ENCODE measurements at regions not wholly inside any gene's neighbourhood (a gene's known extent, or its start where the extent isn't known, plus 50 kb on each side); places are given as distances from the start of the nearest gene placed in this dataset.

DNA sequence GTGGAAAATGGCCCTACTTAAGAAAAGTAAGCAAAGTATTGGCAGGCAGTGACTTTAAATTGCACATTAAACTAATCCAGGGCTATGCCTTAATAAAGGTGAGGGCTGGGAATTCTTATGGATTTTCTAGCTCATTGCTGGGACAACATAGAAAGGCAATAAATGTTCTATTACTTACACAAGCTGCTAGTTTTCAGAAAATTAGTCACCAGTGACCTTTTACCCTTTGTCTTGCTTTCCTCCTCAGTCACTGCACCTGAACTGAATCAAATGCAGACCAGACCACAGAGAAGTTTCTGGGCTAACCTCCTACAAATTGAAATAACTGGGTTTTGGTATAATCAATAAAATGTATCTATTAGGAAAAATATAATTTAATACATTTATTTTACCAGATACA, 694.4 kb upstream of the FAM241A start:
- ATAC-seq (ENCODE audit: low read depth in 2 of 2): no peak
- Mint-ChIP-seq H3K9me3 (peaks cover 0 to 2% (median 0%) of the 10 kb centered on the region in 7 donors), H3K4me3 (no peak overlapping the region), H3K4me1 (no peaks in the 10 kb centered on the region), H3K27ac (no peak overlapping the region), H3K27me3 (no peaks in the 10 kb centered on the region), H3K36me3 (no peaks in the 10 kb centered on the region)
- no peak for DNase-seq

DNA sequence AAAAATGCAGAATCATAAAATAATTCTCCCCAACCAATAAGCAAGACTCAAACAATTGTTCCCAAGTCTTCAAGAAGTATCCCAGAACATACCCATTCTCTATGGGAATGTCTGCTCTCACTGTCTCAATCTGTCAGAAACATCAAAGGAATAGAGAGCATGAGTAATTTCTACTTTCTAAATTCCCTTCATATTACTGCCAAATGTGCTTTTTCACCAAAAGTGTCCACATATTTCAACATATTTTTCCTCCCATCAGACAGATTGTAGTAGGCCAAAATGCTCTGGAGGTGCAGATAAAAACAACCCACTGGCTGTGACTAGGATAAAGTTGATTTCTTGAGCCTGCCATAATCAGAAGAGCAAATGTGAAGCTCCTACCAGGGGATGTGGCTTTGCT, 692.0 kb upstream of the FAM241A start:
- Mint-ChIP-seq H3K27ac (no peak overlapping the region), H3K9me3 (no peaks in the 10 kb centered on the region), H3K27me3 (no peaks in the 10 kb centered on the region), H3K36me3 (no peaks in the 10 kb centered on the region), H3K4me3 (no peak overlapping the region), H3K4me1 (no peaks in the 10 kb centered on the region)
- no peak for DNase-seq
- ATAC-seq (ENCODE audit: low read depth in 2 of 2): no peak

DNA sequence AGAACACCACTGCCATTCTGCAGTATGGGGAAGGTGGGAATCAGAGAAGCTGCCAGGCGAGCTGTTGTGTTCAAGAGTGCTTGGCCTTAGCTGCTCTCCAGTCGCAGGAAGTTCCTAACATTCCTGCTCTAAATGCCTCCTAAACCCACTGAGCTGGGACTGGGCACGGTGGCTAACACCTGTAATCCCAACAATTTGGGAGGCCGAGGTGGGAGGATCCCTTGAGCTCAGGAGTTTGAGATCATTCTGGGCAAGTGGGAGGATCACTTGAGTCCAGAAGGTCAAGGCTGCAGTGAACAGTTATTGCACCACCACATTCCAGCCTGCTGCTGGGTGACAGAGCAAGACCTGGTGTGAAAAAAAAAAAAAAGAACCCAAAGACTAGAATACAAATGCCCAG, 690.3 kb upstream of the FAM241A start:
- H3K36me3 Mint-ChIP-seq: no peaks in the 10 kb centered on the region
- no peaks in the 10 kb centered on the region for H3K4me1 Mint-ChIP-seq
- no peaks in the 10 kb centered on the region for H3K9me3 Mint-ChIP-seq
- H3K4me3 Mint-ChIP-seq: no peak overlapping the region
- H3K27ac Mint-ChIP-seq: no peak overlapping the region
- DNase-seq: no peak
- no peak for ATAC-seq (ENCODE audit: low read depth in 2 of 2)
- no peaks in the 10 kb centered on the region for H3K27me3 Mint-ChIP-seq

DNA sequence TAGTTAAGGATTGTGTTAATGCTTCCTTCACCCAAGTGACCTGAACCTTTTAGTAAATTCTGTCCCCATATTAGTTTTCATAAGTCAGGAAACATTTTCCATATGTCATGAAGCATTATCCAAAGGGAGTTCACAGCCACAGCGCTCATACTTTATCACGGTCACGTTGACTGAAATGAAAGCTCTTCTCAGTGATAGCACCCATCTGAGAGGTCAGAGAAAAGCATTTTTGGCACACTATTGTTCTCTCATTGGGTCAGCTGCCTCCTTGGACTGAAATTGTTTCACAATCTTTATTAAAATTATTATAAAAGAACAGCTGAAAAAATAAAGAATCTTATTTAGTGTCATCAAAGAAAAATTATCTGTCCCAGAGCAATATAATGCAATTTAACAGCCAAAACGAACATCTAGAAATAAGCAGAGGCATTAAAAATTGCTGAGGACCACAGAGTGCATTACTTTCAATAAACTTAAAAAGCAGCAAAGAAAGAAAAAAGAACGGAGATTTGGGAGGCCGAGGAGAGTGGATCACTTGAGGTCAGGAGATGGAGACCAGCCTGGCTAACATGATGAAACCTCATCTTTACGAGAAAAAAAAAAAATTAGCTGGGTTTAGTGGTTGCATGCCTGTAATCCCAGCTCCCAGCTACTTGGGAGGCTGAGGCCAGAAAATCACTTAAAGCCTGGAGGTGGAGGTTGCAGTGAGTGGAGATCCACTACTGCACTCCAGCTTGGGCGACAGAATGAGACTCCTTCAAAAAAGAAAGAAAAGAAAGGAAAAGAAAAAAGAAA, 680.8 kb upstream of the FAM241A start:
- Mint-ChIP-seq H3K9me3 (peaks cover 0 to 9% (median 0%) of the 10 kb centered on the region in 7 donors), H3K4me3 (peak overlapping the region in 1 of 8 donors; percentile 25), H3K4me1 (no peaks in the 10 kb centered on the region), H3K27ac (peak overlapping the region in 1 of 6 donors; percentile 44), H3K27me3 (no peaks in the 10 kb centered on the region), H3K36me3 (no peaks in the 10 kb centered on the region)
- DNase-seq: no peak
- no peak for ATAC-seq (ENCODE audit: low read depth in 2 of 2)

DNA sequence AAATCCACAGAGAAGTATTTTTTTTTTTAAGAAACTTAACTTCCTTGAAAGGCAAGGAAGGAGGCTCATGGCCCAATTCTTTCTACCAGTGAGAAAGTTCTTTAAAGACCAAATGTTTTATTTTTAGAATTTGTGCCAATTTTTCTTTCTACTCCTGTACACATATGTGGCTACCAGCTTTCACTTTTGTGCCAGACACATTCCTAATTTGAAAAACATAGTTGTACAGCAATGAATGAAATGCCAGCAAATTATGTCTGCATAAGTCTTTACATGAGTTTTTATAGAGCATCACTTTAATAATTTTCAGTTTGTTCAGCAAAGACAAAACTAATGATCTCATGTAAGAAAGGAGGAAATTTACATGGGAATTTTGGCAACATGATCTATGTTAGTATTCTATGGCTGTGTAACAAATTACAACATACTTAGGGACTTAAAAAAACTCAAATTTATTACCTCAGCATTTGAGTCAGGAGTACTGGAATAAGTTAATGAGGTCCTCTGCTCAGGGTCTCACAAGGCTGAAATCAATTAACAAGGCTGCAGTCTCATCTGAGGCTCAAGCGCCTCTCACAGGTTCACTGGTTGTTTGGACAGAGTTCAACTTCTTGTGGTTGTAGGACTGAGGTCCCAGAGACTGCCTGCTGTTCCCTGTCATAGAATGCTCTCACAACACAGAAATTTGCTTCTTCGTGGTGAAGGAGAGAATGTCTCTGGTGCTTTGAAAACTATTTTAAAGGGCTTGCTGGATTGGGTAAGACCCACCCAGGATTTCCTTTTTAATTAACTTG, 678.2 kb upstream of the FAM241A start:
- Mint-ChIP-seq H3K9me3 (peaks cover 0 to 9% (median 0%) of the 10 kb centered on the region in 7 donors), H3K4me3 (no peak overlapping the region), H3K4me1 (no peaks in the 10 kb centered on the region), H3K27me3 (no peaks in the 10 kb centered on the region), H3K36me3 (no peaks in the 10 kb centered on the region), H3K27ac (no peak overlapping the region)
- no peak for DNase-seq
- ATAC-seq (ENCODE audit: low read depth in 2 of 2): no peak

DNA sequence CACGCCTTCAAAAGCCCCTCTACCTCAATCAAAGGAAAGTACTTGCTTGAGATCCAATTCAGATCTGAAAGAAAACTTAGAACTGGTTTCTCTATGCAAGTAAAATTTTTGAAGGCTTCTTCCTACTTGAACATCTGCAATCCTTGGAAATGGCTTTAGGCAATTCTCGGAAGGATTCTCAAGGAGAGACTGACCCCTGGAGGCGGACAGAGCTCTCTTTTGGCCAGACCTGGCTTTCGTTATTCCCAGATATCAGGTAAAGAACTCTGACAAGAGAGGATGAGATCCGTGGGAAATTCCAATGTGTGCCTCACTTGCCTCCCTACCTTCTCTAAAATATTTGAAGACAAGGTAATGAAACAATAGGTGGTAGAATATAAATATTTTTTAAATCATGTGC, 670.3 kb upstream of the FAM241A start:
- no peak overlapping the region for H3K27ac Mint-ChIP-seq
- H3K9me3 Mint-ChIP-seq: no peaks in the 10 kb centered on the region
- H3K27me3 Mint-ChIP-seq: no peaks in the 10 kb centered on the region
- DNase-seq: no peak
- no peak overlapping the region for H3K4me3 Mint-ChIP-seq
- H3K36me3 Mint-ChIP-seq: no peaks in the 10 kb centered on the region
- H3K4me1 Mint-ChIP-seq: no peaks in the 10 kb centered on the region
- ATAC-seq (ENCODE audit: low read depth in 2 of 2): no peak

DNA sequence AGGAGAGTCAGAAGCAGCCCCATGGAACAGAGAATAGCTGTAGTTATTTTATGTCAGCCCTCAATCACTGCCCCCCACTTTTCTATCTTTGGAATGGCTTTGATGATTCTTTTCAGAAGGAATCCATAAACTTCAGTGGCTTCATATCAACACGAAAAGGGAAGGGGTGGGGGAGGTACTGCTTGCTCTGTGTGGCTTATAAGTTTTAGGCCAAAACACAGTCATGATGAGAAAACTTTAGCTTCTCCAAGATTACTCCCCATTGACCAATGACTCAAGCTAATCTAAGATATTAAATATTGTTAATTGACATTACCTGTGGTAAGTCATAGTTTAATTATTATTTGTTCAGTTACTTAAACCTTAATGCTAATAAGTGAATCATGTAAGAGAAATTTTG, 669.6 kb upstream of the FAM241A start:
- no peaks in the 10 kb centered on the region for H3K27me3 Mint-ChIP-seq
- DNase-seq (no peak), ATAC-seq (ENCODE audit: low read depth in 2 of 2) (no peak)
- no peak overlapping the region for H3K27ac Mint-ChIP-seq
- H3K36me3 Mint-ChIP-seq: no peaks in the 10 kb centered on the region
- H3K4me3 Mint-ChIP-seq: no peak overlapping the region
- no peaks in the 10 kb centered on the region for H3K4me1 Mint-ChIP-seq
- H3K9me3 Mint-ChIP-seq: peaks cover 0 to 1% (median 0%) of the 10 kb centered on the region in 7 donors

DNA sequence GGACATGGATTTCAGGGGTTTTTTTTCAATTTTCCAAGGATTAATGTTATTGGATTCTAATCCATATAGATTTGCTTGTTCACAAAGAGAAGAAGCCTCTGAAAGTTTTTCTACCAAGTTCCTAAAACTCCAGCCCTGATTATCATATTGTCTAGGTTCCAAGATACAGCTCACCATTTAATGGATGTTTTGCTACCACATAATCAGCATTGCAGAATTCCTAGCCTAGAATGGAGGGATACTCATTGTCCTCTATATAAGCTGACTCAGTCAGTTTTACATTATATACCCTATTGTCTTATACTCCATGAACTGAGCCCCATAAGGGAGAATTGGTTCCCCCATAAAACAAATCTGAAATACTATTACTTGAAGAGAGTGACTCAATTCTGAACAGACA, 664.7 kb upstream of the FAM241A start:
- H3K4me3 Mint-ChIP-seq: no peak overlapping the region
- no peak overlapping the region for H3K27ac Mint-ChIP-seq
- peaks cover 0 to 4% (median 3%) of the 10 kb centered on the region in 7 donors for H3K9me3 Mint-ChIP-seq
- ATAC-seq (ENCODE audit: low read depth in 2 of 2) (no peak), DNase-seq (no peak)
- no peaks in the 10 kb centered on the region for H3K4me1 Mint-ChIP-seq
- H3K36me3 Mint-ChIP-seq: no peaks in the 10 kb centered on the region
- no peaks in the 10 kb centered on the region for H3K27me3 Mint-ChIP-seq

DNA sequence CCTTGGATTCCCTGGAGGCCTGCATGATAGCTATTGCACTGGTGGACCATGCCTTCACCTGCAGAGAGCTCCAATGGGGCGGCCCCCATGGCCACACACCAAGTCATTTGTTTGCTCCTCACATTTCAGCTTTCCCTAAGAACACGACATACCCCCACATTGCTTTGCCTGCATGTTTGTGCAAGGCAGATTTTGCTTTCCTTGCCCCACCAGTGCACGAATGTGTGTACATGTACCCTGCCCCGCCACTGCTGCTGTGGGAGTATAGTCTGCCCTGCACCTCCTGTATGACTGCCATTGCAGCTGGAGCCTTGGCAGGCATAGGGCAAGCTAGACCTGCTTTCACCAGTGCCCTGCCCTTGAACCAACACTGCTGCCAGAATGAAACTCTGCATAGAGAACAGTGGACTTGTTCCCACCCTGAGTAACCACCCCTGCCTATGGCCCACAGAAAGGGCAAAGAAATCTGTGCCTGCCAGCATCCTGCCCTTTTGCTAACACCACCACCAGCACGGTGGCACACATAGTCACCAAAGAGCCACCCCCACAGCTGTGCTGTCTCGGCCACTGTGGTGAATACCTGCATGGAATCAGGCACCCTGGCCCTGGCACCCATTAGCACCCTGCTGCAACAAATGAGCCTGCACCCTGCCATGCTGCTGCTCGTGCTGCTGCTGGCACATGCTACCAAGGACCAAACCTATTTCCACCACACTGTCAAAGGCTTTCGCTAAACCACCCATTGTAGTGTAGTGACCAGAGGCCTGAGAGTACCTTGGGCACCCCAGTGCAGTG, 661.7 kb upstream of the FAM241A start:
- no peak for DNase-seq
- Mint-ChIP-seq H3K36me3 (no peaks in the 10 kb centered on the region), H3K9me3 (peaks cover 0 to 12% (median 3%) of the 10 kb centered on the region in 7 donors), H3K4me1 (no peaks in the 10 kb centered on the region), H3K27ac (no peak overlapping the region), H3K4me3 (no peak overlapping the region), H3K27me3 (no peaks in the 10 kb centered on the region)
- ATAC-seq (ENCODE audit: low read depth in 2 of 2): no peak

DNA sequence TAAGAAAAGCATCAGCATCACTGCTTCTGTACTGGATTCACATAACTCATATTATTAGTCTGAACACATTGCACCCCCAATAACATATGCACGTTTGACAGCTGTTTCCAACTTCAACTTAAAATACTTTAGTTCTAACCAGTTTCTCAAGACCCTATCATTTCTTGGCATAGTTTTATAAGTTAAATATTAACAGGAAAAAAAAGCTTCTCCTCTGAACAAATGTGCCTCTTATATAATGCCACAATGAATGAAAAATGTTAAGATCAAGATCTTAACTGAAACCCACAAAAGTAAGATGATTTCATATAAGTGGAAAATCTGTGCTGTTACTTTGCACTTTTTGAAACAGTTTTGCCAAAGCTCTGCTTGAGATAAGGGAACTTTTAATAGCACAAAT, 652.8 kb upstream of the FAM241A start:
- H3K4me1 Mint-ChIP-seq: no peaks in the 10 kb centered on the region
- H3K27me3 Mint-ChIP-seq: no peaks in the 10 kb centered on the region
- no peak overlapping the region for H3K4me3 Mint-ChIP-seq
- DNase-seq (no peak), ATAC-seq (ENCODE audit: low read depth in 2 of 2) (no peak)
- H3K36me3 Mint-ChIP-seq: no peaks in the 10 kb centered on the region
- H3K27ac Mint-ChIP-seq: no peak overlapping the region
- peaks cover 0 to 4% (median 0%) of the 10 kb centered on the region in 7 donors for H3K9me3 Mint-ChIP-seq

DNA sequence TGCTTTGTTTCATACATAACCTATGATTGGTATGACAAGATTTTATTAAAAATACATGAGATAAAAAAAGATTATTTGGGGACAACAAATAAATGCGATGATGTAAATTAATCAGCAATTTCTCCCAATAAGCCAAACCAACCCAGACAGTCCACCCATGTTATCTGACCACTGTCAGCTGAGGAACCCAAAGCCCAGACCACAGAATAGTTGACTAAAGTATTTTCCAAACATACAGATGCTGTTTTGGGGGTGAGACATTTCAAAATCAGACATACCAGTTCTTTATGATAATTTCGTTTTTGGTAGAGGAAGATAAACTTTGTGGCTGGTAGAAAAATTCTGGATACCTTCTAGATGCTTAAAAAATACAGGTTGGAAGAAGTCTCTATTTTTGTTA, 650.8 kb upstream of the FAM241A start:
- no peak overlapping the region for H3K4me3 Mint-ChIP-seq
- ATAC-seq (ENCODE audit: low read depth in 2 of 2) (no peak), DNase-seq (no peak)
- no peaks in the 10 kb centered on the region for H3K4me1 Mint-ChIP-seq
- H3K27ac Mint-ChIP-seq: no peak overlapping the region
- peaks cover 0 to 3% (median 0%) of the 10 kb centered on the region in 7 donors for H3K9me3 Mint-ChIP-seq
- H3K36me3 Mint-ChIP-seq: no peaks in the 10 kb centered on the region
- H3K27me3 Mint-ChIP-seq: no peaks in the 10 kb centered on the region

DNA sequence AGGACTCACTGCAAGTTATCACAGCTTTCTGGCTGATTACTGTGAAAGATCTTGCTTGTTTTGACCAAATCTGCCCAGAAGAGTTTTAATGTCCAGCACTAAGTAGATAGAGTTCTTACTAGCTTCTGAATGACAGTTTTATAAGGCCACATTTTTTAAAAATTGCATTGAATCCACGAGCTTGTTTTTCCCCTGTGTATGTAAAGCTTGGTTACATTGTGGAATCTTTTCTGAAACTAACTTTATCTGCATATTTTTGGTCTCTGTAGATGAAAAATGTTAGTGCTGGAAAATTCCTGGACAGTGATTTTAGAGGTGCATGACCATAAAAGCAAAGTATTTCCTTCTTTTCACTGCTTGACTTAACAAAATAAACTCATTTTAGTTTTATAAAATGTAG, 650.3 kb upstream of the FAM241A start:
- ATAC-seq (ENCODE audit: low read depth in 2 of 2) (no peak), DNase-seq (no peak)
- Mint-ChIP-seq H3K9me3 (peaks cover 0 to 3% (median 0%) of the 10 kb centered on the region in 7 donors), H3K4me3 (no peak overlapping the region), H3K27me3 (no peaks in the 10 kb centered on the region), H3K4me1 (no peaks in the 10 kb centered on the region), H3K27ac (no peak overlapping the region), H3K36me3 (no peaks in the 10 kb centered on the region)

DNA sequence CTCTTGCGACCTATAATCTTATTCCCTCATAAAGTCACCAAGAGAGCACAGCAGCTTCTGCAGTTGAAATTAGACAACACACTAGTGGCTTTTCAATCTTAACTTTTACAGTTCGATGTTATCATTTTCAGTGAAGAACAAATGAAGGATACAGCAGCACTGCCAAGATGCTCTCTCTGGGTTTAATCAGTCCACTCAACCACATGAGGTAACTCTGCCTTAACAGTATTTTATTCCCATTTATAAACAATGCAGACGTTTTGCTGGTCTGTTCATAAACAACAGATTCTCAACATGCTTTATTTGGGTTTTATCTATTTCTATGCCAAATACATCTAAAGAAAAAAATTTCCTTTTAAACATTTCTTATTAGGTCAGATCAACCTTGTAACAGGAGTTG, 646.0 kb upstream of the FAM241A start:
- no peak for ATAC-seq (ENCODE audit: low read depth in 2 of 2)

More for the DNA sequence above, 646.0 kb upstream of the FAM241A start:
- no peaks in the 10 kb centered on the region for H3K27me3 Mint-ChIP-seq
- DNase-seq: no peak
- H3K4me1 Mint-ChIP-seq: no peaks in the 10 kb centered on the region
- peaks cover 0 to 3% (median 0%) of the 10 kb centered on the region in 7 donors for H3K9me3 Mint-ChIP-seq
- no peak overlapping the region for H3K27ac Mint-ChIP-seq
- no peaks in the 10 kb centered on the region for H3K36me3 Mint-ChIP-seq
- no peak overlapping the region for H3K4me3 Mint-ChIP-seq

Measured in naive B cell (primary cell).